ENCODE measurements at regions not wholly inside any gene's neighbourhood (a gene's known extent, or its start where the extent isn't known, plus 50 kb on each side); places are given as distances from the start of the nearest gene placed in this dataset.
"Not testable (repeated sequence)": the region's sequence is repeated elsewhere in the genome, so short reads cannot be mapped to it uniquely, and the experiment has no call there.

- no peak for DNase-seq
These were observed 68.0 kb downstream of the CBLN4 start for GRCh38 chr20:55937283-55937682.

- no peak for DNase-seq
These were observed 69.1 kb downstream of the CBLN4 start for GRCh38 chr20:55936209-55936595.

- no peak for DNase-seq
These were observed 69.7 kb downstream of the CBLN4 start for GRCh38 chr20:55935448-55936208.

GRCh38 chr20:55934146-55934545 lies 71.2 kb downstream of the CBLN4 start:
- DNase-seq, result no peak

GRCh38 chr20:55930876-55931275 lies 74.4 kb downstream of the CBLN4 start:
- DNase-seq, result not testable (repeated sequence)

- DNase-seq, result no peak
These were observed 77.1 kb downstream of the CBLN4 start for GRCh38 chr20:55928266-55928665.

- no peak for DNase-seq
These were observed 85.4 kb downstream of the CBLN4 start for GRCh38 chr20:55919956-55920355.

GRCh38 chr20:55919319-55919718 lies 86.0 kb downstream of the CBLN4 start:
- DNase-seq, result no peak

- no peak for DNase-seq
These were observed 86.8 kb downstream of the CBLN4 start for GRCh38 chr20:55918471-55918870.

- DNase-seq, result no peak
These were observed 112.3 kb downstream of the CBLN4 start for GRCh38 chr20:55893031-55893430.

GRCh38 chr20:55888685-55889084 lies 116.6 kb downstream of the CBLN4 start:
- DNase-seq, result no peak

GRCh38 chr20:55882910-55883309 lies 122.4 kb downstream of the CBLN4 start:
- no peak for DNase-seq

- DNase-seq, result no peak
These were observed 123.0 kb downstream of the CBLN4 start for GRCh38 chr20:55882286-55882685.

GRCh38 chr20:55881204-55881603 lies 124.1 kb downstream of the CBLN4 start:
- DNase-seq, result no peak

- DNase-seq, result no peak
These were observed 125.0 kb downstream of the CBLN4 start for GRCh38 chr20:55880361-55880760.

GRCh38 chr20:55855052-55855451 lies 150.3 kb downstream of the CBLN4 start:
- no peak for DNase-seq

- DNase-seq, result no peak
These were observed 175.0 kb downstream of the CBLN4 start for GRCh38 chr20:55830121-55830827.

- DNase-seq, result no peak
These were observed 200.2 kb downstream of the CBLN4 start for GRCh38 chr20:55805138-55805537.

GRCh38 chr20:55800552-55801245 lies 204.6 kb downstream of the CBLN4 start:
- DNase-seq, result no peak

- no peak for DNase-seq
These were observed 211.3 kb downstream of the CBLN4 start for GRCh38 chr20:55793986-55794385.

GRCh38 chr20:55792049-55792448 lies 213.3 kb downstream of the CBLN4 start:
- no peak for DNase-seq

GRCh38 chr20:55790178-55790577 lies 215.1 kb downstream of the CBLN4 start:
- DNase-seq, result no peak

- DNase-seq, result no peak
These were observed 221.3 kb downstream of the CBLN4 start for GRCh38 chr20:55784036-55784435.

GRCh38 chr20:55783381-55783780 lies 221.9 kb downstream of the CBLN4 start:
- no peak for DNase-seq

Measured in SHP77 treated with DMSO at 0.1 percent for 48 hours (cell line).